GM19395 (cell line): ENCODE measurements at regions not wholly inside any gene's neighbourhood (a gene's known extent, or its start where the extent isn't known, plus 50 kb on each side); places are given as distances from the start of the nearest gene placed in this dataset.

Experiments
- ATAC-seq: cut with Tn5 transposase; IDR thresholded peaks from one replicate; pipeline ENCODE4 v1.9.1; 2021; ENCODE audit warnings: mild to moderate bottlenecking, moderate library complexity; ENCODE audit not compliant: unreplicated experiment

DNA sequence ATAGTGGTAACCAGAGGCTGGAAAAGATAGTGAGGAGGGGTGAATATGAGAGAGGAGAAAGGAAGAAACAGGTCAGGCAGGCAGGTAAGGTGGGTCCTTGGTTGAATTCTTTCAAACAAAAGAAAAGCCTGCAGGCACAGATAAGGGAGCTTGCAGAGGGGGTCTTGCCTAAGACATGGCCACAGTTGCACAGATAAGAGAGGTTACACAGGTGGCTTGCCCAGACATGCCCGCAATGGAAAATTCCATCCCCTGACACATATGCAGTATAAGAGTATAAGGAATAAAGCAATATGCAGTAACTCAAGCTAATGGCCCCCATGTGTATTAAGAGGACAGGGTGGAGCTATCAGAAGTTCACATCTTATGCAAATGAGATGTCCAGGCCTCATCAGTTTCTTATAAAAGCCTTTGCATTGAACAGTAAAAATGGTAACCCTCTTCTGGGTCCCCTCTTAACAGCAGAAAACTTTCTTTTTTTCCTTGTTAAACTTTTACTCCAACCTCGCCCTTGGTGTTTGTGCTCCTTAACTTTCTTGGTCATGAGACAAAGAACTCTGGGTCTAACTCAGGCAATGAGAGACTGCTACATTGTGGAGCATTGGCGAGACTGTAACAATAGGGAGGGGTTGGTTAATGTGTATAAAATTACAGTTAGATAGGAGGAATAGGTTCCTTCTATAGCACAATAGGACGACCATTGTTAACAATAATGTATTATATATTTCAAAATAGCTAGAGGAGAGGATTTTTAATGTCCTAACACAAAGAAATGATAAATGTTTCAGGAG is 764.6 kb downstream of the TSN start:
- ATAC-seq, result no peak

- no peak for ATAC-seq
Observed at GRCh38 chr2:122523143-122523542, 767.7 kb downstream of the TSN start.

DNA sequence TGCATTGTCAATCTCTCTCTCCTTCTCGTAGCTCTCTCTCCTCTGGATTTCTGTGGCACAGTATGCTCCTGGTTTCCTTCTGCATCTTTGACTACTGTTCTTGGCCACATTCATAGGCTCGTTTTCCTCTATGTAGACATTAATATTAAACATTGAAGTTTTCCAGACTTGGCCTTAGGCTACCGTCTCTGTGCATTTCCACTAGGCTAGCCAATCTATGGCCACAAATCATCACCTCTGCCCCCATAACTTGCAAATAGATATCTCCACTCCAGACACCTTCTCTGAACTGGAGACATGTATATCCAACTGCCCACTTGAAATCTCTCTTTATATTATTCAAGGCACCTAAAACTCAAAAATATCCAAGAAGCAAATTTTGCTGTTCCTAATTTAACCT is 768.5 kb downstream of the TSN start:
- ATAC-seq, result no peak

DNA sequence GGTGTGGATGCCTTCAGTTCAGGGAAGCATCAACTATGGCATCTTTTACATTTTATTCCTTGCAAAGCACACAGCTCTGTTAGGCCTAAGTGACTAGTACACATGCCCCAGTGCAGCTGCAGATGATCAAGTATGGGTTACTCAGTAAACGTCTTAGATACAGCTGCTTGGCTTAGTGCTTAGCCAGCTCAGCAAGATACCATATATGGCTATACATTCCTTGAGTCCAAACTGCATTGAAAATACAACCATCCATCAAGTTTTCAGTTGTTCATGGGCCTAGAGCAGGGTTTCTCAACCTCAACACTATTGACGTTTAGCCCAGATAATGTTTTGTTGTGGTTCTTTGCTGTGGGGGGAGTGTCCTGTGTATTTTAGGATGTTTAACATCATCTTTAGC is 769.9 kb downstream of the TSN start:
- ATAC-seq, result no peak

GRCh38 chr2:122528061-122528460 is 772.6 kb downstream of the TSN start:
- no peak for ATAC-seq

GRCh38 chr2:122528958-122529705 is 773.7 kb downstream of the TSN start:
- ATAC-seq, result no peak

DNA sequence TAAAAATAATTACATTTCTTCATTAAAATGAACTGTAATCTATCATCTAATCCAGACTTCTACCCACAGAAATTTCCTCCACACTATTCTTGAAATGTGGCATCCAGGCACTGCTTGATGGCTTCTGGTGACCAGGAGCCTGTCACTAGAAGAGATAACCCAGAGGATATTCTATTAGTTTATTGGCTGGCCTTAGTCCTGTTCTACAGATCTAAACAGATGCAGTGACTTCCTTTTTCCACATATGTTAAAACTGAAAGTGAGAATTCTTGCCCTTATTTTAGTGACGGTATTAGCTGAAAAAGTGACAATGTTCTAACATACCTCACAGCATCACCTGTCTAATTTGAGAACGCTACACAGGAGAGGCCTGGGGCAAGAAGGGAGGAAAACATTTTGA is 775.4 kb downstream of the TSN start:
- peak; percentile 73 for ATAC-seq

DNA sequence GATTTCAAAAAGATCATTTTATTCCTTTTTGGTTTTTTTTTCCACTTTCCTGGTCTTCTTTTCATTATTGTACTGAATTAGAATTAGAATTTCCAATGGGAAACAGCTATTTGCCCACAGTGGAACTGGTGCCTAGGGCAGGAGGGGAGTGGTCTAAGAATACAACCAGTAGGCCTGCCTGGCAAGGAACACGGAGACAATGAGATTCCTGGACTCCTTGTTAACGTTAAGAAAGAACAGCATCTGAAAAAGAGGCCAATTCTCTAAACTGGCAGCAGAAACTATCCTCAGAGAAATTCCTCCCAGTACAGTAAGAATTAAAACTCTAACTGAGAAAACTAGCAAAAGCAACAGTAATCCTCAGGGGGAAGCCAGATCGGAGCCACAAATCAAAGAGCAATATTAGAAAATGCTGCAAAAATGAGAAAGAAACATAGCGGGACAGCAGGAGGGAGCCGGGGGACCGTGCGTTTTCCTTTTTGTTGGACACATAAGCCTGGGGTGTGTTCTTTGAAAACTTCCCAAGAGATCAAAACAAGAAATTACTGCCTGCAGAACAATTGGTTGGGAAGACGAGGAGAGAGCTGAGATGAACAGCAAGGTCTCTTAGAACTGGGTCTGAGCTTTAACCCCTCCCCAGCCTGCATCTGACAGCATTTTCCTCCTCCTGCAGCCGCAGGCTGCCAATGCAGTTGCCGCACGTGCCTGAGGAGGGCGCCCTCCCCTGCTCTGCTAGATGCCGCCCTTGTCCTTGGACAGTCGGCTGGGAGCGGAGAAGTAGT is 776.0 kb downstream of the TSN start:
- no peak for ATAC-seq

DNA sequence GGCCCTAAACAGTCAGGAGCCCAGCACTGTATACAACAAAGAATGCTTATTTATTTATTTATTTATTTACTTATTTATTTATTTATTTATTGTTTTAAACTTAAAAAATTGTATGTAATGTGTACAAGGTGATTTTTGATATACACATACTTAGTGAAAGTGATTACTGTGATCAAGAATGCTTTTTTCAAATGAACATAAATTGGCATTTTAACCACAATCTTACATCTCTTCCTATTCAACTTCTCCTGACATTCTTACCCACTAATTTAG is 776.6 kb downstream of the TSN start:
- ATAC-seq, result no peak

DNA sequence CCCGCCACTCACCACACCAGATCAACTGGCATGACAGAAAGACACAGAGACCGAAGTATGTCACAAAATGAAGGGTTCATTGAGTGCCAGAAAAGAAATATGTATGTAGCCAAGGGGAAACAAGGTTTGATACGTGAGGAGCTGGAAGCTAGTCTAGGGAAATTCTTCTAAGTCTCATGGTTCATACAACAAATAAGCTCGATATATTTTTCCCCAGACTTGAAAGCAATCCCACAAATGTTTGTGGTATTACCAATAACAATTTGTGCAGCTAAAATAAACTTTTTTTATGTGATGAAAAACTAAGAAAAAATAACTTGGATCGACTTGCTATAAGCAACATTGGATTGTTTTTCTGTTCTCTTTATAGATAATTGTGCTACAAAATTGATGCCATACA is 777.0 kb downstream of the TSN start:
- ATAC-seq, result no peak

- ATAC-seq, result no peak
Observed at GRCh38 chr2:122535960-122536505, 780.6 kb downstream of the TSN start.

DNA sequence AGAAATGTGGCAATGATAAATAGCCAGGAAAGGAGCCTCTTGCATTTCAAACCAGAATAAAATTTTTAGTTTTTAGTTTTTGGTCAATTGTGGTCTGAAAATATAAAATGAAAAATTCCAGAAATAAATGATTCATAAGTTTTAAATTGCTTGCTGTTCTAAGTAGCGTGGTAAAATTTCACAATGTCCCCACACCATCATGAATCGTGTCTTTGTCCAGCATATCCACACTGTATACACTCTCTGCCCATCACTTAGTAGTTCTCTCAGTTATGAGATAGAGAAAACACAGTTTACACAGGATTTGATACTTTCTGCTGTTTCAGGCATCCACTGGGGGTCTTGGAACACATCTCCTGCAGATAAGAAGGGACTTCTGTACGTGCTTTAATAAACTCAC is 783.9 kb downstream of the TSN start:
- no peak for ATAC-seq

GRCh38 chr2:122539920-122540319 is 784.5 kb downstream of the TSN start:
- ATAC-seq, result no peak

- ATAC-seq, result no peak
Observed at GRCh38 chr2:122542236-122542635, 786.8 kb downstream of the TSN start.

DNA sequence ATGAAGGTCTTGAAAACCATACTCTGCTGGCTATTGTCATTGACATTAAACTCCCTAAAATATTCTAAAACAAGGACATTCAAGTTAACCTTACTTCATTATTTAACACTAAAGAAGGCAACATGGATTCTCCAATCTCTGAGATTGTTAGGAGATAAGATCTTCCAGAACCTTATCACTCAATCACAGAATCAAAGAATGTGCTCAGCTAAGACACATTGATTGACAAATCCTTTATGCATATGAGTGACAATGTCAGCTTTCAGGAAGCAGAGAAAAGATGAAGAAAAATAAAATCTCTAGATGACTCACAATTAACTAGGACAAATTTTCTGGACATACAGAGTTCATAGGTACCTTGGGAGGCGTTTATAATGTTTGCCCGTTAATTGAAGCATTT is 787.2 kb downstream of the TSN start:
- ATAC-seq, result no peak

- no peak for ATAC-seq
Observed at GRCh38 chr2:122543815-122544214, 788.4 kb downstream of the TSN start.

- ATAC-seq, result no peak
Observed at GRCh38 chr2:122545821-122546220, 790.4 kb downstream of the TSN start.

DNA sequence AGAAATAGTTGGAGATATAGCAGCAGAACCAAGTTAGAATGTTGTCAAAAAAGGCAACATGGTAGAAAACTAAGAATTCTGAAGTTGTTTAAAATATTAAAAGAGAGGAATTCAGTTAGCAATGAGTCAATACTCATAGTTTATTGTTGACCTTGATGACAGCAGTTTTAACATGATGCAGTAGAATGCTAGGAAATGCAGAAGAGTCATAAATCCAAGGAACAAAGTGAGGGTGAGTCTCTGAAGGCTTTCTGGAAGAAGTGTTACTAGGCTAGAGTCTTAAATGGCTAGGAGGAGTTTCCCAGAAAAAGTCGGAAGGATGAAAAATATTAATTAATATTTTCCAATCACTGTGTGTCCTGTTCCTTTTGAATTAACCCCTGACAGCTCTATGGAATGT is 807.3 kb downstream of the TSN start:
- ATAC-seq, result no peak

DNA sequence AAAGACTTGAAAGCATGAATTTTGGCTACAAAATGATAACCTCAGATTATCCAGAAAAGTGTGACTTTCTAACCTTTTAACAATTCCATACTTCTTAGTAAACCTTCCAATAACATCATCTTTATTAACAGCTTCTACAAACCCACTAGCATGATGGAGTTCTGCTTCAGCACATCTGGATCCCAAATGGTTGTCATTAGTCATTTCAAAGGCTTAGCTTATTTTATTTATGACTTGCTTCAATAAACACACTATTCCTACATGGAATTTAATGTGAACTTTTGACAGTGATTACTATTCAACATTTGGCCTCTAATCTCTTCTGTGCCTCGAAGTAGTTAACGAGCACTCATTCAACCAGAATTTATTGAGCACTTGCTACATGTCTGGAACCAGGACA is 808.3 kb downstream of the TSN start:
- no peak for ATAC-seq

DNA sequence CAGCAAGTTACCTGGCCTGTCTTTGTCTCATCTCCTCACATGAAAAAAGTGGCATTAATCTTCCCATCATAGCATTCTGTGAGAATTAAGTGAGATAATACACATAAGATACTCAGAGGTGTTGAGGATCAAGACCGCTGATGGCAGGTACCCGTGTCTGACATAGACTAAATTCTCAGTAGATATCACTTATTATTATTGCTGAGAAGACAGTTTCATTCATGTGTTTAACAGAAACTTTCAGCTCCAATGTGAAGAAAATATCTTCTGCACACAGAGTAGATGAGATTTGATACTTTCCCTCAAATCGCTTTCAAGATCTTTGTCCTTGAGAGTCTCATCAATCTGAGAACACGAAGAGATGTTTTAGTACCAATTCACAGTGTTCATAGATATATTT is 809.4 kb downstream of the TSN start:
- ATAC-seq, result no peak

- no peak for ATAC-seq
Observed at GRCh38 chr2:122565364-122565763, 809.9 kb downstream of the TSN start.

- no peak for ATAC-seq
Observed at GRCh38 chr2:122570641-122571040, 815.2 kb downstream of the TSN start.
